Fibroblast of lung (primary cell): ENCODE measurements at regions not wholly inside any gene's neighbourhood (a gene's known extent, or its start where the extent isn't known, plus 50 kb on each side); places are given as distances from the start of the nearest gene placed in this dataset.

Experiments used
- DNase-seq, 2 donors: peaks; one replicate each; pipeline versions ENCODE4 v3.0.0 to v3.0.0-alpha.2; 2010; ENCODE audit warnings: low read depth in 2 of 2
- H2AFZ ChIP-seq: 2 replicates; pipeline ENCODE4 v1.5.1; 2012; ENCODE audit warnings: low read length, control low read depth, inconsistent platforms
- H3K27ac ChIP-seq: 2 replicates; pipeline ENCODE4 v1.5.1; 2011; ENCODE audit warnings: low read length, control low read depth; ENCODE audit not compliant: insufficient read depth
- H3K27me3 ChIP-seq: 2 replicates; pipeline ENCODE4 v1.5.1; 2011; ENCODE audit warnings: mild to moderate bottlenecking, low read length; ENCODE audit not compliant: control insufficient read depth, insufficient read depth
- H3K36me3 ChIP-seq: 2 replicates; pipeline ENCODE4 v1.5.1; 2011; ENCODE audit warnings: low read length; ENCODE audit not compliant: control insufficient read depth, insufficient read depth
- H3K4me1 ChIP-seq: 2 replicates; pipeline ENCODE4 v1.5.1; 2011; ENCODE audit warnings: low read length; ENCODE audit not compliant: control insufficient read depth, insufficient read depth; ENCODE audit errors: extremely low read depth
- H3K4me2 ChIP-seq: 2 replicates; pipeline ENCODE4 v1.5.1; 2011; ENCODE audit warnings: low read length, control low read depth; ENCODE audit not compliant: insufficient read depth; ENCODE audit errors: extremely low read depth
- H3K4me3 ChIP-seq, 4 experiments: fragments of 200-600 bp in 1 of 4; sonication (generic) in 1 of 4; replicated peaks in 1 of 4; 2 replicates each; pipeline ENCODE4 v1.5.1; 2011 to 2016; ENCODE audit warnings: low read length in 4 of 4, low read depth in 3 of 4, mild to moderate bottlenecking in 3 of 4, control low read depth in 2 of 4, inconsistent platforms in 1 of 4, mixed read lengths in 1 of 4; ENCODE audit not compliant: insufficient read depth in 1 of 4; ENCODE audit errors: control extremely low read depth in 1 of 4
- H3K79me2 ChIP-seq: 2 replicates; pipeline ENCODE4 v1.5.1; 2012; ENCODE audit warnings: mild to moderate bottlenecking, low read length, inconsistent platforms; ENCODE audit not compliant: control insufficient read depth, insufficient read depth
- H3K9ac ChIP-seq: 2 replicates; pipeline ENCODE4 v1.5.1; 2011; ENCODE audit warnings: mild to moderate bottlenecking, low read length, control low read depth; ENCODE audit not compliant: insufficient read depth
- H3K9me3 ChIP-seq: 2 replicates; pipeline ENCODE4 v1.5.1; 2012; ENCODE audit warnings: low read depth, low read length; ENCODE audit not compliant: control insufficient read depth, insufficient read depth
- H4K20me1 ChIP-seq: 2 replicates; pipeline ENCODE4 v1.5.1; 2011; ENCODE audit warnings: low read length; ENCODE audit not compliant: control insufficient read depth, insufficient read depth; ENCODE audit errors: extremely low read depth
- EZH2 ChIP-seq: IDR thresholded peaks from 2 replicates; pipeline ENCODE4 v1.5.1; 2012; ENCODE audit warnings: low read length, control low read depth, mild to moderate bottlenecking; ENCODE audit errors: missing control alignments
- TF ChIP-seq, protein P1 (sequence below), 2 donors: IDR thresholded peaks in 1 of 2; conservative IDR thresholded peaks in 1 of 2; 1 replicate in 1 of 2; 2 replicates in 1 of 2; pipeline ENCODE4 v1.5.1; 2011 to 2012; ENCODE audit warnings: low read length in 2 of 2, control low read depth in 1 of 2, inconsistent platforms in 1 of 2, low read depth in 1 of 2, mild to moderate bottlenecking in 1 of 2

DNA sequence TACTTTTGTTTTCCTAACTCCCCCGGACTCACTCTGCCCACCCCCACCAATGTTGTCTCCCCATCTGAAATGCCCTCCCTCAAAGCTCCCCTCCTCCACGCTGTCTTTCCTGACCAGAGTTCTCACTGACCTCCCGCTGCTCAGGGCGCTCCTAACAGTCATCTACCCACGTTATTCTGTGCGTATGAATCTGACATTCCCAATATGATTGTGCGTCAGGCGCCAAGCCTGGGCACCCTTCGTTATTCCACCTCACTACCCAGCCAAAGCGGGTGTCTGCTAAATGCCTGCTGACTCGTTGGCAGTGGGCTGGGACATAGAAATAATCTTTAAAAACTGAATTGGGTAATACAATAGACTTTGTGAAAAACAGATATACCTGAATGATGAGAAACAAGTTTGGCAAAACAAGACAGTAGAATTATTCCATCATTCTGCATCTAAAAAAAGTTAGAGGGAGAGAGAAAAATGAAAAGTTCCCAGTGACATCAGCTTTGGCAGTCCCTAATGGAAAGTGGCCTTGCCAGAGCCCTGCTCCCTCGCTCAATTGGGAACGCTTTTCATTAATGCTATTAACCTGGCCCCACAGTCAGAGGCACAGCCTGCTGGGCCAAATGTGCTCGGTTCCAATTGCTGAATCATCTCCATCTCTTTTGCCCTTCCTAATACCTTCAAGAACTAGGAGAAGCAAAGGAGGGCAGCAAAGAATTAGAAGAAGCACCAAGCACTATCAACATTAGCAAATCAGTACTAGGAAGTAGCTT, 74.0 kb upstream of the PLXNC1 start:
- H3K36me3 ChIP-seq = no peaks in the 10 kb centered on the region
- no peak overlapping the region for H3K9ac ChIP-seq
- H3K79me2 ChIP-seq = no peaks in the 10 kb centered on the region
- H4K20me1 ChIP-seq = no peaks in the 10 kb centered on the region
- H3K4me2 ChIP-seq = no peak overlapping the region
- TF ChIP-seq EZH2 = no peak
- TF ChIP-seq, protein P1, sequence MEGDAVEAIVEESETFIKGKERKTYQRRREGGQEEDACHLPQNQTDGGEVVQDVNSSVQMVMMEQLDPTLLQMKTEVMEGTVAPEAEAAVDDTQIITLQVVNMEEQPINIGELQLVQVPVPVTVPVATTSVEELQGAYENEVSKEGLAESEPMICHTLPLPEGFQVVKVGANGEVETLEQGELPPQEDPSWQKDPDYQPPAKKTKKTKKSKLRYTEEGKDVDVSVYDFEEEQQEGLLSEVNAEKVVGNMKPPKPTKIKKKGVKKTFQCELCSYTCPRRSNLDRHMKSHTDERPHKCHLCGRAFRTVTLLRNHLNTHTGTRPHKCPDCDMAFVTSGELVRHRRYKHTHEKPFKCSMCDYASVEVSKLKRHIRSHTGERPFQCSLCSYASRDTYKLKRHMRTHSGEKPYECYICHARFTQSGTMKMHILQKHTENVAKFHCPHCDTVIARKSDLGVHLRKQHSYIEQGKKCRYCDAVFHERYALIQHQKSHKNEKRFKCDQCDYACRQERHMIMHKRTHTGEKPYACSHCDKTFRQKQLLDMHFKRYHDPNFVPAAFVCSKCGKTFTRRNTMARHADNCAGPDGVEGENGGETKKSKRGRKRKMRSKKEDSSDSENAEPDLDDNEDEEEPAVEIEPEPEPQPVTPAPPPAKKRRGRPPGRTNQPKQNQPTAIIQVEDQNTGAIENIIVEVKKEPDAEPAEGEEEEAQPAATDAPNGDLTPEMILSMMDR (conservative IDR thresholded peaks at IDR 0.05 in 1 of 2, IDR thresholded peaks at IDR 0.05 in 1 of 2; ENCODE audit: low read depth in 1 of 2, low read length in 2 of 2) = no peak
- peak overlapping the region; percentile 2 for H2AFZ ChIP-seq
- H3K4me1 ChIP-seq = no peaks in the 10 kb centered on the region
- H3K27ac ChIP-seq = no peak overlapping the region
- peak in 1 of 2 donors; percentile 34 for DNase-seq
- no peaks in the 10 kb centered on the region for H3K27me3 ChIP-seq
- H3K9me3 ChIP-seq = no peaks in the 10 kb centered on the region
- no peak overlapping the region for H3K4me3 ChIP-seq

DNA sequence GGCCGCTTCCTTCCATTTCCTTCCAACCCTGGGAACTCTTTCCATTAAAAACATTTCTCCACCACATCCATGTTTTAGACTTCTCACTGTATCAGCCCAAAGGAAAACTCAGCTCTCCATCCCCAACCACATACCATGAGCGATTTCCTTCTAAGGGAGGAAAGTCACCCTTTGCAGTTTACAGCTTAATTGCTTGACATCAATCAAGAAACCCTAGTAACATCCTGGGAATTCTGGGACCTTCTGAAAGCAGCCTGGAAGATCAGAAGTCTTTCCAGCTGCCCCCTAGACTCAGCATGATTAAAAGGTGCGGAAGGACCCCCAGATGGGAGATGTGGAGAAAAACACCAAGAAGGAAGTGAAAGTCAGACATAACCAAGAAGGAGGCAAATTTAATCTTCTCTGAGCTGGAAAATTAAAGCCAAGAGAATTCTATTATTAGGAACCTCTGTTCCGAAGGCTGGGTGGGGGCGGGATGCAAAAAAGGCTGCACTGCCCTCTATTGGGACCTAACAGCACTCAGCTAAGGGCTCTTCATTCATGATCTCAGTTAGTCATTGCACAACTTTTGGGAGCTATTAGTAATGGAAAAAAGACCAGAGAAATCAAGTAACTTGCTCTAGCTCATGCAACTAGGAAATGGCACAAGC, 73.3 kb upstream of the PLXNC1 start:
- Histone ChIP-seq H2AFZ (peak overlapping the region; percentile 7), H3K4me3 (peak overlapping the region in 1 of 4 experiments; percentile 8), H3K36me3 (no peaks in the 10 kb centered on the region), H3K4me2 (no peak overlapping the region), H3K9me3 (no peaks in the 10 kb centered on the region), H3K4me1 (no peaks in the 10 kb centered on the region), H3K27ac (no peak overlapping the region), H3K27me3 (no peaks in the 10 kb centered on the region), H3K9ac (no peak overlapping the region), H3K79me2 (no peaks in the 10 kb centered on the region), H4K20me1 (no peaks in the 10 kb centered on the region)
- TF ChIP-seq EZH2 = no peak
- TF ChIP-seq, protein P1 (conservative IDR thresholded peaks at IDR 0.05 in 1 of 2, IDR thresholded peaks at IDR 0.05 in 1 of 2; ENCODE audit: low read depth in 1 of 2, low read length in 2 of 2) = peak; percentile 82 to 84
- peak; percentile 89 to 93 for DNase-seq

DNA sequence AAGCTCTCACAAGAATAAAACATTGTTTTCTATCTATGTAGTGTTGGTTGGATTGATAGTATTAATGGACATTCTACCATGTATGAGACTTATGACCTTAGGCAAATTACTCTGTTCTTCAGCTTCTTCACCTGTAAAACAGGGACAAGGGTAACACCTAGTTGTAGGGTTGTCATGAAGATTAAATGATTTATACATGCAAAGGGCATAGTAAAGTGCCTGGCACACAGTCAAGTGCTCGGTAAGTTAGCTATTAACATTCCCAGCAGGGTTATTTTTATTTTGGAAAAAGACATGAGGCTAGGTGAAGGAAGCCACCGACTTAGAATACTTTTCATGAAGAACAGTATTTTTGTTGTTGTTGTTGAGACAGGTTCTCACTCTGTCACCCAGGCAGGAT, 71.2 kb upstream of the PLXNC1 start:
- H3K4me2 ChIP-seq = no peak overlapping the region
- TF ChIP-seq EZH2 = no peak
- TF ChIP-seq, protein P1 (conservative IDR thresholded peaks at IDR 0.05 in 1 of 2, IDR thresholded peaks at IDR 0.05 in 1 of 2; ENCODE audit: low read depth in 1 of 2, low read length in 2 of 2) = no peak
- H3K79me2 ChIP-seq = no peaks in the 10 kb centered on the region
- no peaks in the 10 kb centered on the region for H3K27me3 ChIP-seq
- H3K9me3 ChIP-seq = no peaks in the 10 kb centered on the region
- no peak overlapping the region for H3K4me3 ChIP-seq
- DNase-seq = no peak
- no peaks in the 10 kb centered on the region for H3K36me3 ChIP-seq
- H3K9ac ChIP-seq = no peak overlapping the region
- no peaks in the 10 kb centered on the region for H4K20me1 ChIP-seq
- H2AFZ ChIP-seq = no peak overlapping the region
- no peak overlapping the region for H3K27ac ChIP-seq
- no peaks in the 10 kb centered on the region for H3K4me1 ChIP-seq
